EH (cell line): ENCODE measurements at regions not wholly inside any gene's neighbourhood (a gene's known extent, or its start where the extent isn't known, plus 50 kb on each side); places are given as distances from the start of the nearest gene placed in this dataset.

Experiments
- DNase-seq: peaks from one replicate; pipeline ENCODE4 v3.0.0-alpha.2; 2015; ENCODE audit warnings: low read depth

DNA sequence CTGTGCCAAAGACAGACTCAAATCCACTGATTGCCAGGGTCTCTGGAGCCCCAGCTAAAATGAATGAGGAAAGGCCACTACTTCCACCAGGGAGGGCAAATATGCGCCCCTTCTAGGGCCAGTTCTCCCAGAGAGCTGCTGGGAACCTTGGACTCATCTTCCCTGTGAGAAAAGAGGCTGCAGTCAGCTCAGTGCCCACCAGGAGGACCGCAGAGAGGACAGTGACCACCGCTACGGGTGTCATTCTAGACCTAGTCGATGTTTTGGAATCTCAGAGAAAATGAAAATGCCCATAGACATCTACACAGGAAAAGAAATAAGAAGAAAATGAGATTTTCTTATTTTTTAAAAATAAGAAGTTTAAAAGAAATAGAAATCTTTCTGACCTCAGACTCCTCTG lies 235.1 kb downstream of the UQCRFS1 start:
- DNase-seq, result peak; percentile 5

DNA sequence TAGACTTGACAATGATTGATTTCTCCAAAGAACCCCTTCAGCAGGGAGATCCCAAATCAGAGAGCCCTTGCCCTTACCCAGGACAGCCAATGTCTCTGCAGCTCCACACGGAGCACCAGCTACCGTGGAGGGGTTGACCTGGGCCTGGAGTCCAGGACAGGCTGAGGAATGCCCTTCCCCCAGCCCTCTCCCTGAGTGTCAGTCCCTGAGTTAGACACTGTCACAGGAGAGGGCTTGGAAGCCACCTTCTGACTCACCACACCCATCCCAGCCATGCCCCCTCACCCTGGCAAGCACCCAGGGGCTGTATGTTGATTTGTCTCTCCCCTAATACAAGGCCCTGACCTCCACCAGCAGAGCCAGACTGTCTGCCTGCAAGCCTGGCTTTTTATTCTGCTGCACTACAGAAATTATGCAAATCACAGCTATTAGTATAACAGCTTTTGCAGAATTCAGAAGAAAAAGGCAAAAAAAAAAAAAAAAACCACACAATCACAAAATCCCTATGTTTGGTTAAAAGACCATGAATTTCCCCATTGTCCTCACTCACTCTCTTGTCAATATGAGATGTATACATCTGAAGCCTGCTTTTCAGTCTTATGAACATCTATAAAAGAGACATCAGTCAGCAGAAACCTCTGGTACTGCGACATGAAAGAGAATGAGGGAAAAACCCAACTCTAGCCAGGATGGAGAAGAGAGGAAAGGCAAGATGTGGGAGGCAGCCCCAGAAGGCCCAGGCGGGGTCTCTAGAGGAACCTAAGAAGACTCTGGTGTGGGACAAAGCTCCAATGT lies 240.7 kb downstream of the UQCRFS1 start:
- no peak for DNase-seq

DNA sequence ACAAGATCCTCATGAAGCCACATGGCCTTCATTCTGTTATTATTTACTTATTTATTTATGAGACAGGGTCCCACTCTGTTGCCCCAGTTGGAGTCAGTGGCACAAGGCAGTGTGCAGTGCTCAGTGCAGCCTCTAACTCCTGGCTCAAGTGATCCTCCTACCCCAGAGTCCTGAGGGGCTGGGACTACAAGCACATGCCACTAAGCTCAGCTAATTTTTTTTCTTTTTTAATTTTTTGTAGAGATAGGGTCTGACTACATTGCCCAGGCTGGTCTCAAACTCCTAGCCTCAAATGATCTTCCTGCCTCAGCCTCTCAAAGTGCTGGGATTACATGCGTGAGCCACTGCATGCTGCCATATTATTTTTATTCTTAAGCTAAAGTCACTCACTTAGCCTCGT lies 241.4 kb downstream of the UQCRFS1 start:
- no peak for DNase-seq

DNA sequence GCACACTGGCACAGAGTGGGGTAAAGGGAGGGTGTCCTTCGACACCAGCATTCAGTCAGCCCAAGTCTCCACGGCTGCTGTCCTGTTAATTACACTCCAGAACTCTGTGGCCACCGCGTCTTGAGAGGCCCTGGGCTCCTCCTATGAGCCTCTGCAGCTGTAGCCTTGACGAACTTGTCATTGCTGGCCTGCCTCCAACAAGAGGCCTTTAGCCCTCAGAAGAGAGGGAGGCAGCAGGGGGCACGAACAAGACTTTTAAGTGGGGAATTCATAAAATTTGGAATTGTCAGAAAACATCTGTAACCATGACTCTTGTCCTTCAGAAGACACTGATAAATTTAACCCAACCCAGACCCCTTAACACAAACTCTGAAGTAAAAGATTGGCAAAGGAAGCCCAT lies 241.9 kb downstream of the UQCRFS1 start:
- peak; percentile 59 for DNase-seq

DNA sequence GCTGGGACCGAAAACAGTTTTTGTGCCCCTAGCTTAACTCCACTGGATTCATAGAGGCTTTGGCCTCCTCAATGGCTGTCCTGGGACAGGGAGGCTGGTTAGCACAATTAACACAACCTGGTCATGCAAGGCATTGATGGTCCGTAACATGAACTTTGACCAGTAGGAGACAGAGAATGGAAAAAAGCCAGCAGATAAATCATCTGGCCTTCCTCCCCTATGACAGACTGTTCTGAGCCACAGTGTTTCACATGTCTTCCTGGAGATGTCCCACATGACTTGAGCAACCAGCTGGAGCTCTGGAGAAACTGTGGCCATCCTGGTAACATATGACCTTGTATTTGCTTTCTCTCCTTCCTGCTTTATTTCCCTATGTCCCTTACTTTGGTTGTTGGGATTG lies 244.2 kb downstream of the UQCRFS1 start:
- DNase-seq, result no peak

DNA sequence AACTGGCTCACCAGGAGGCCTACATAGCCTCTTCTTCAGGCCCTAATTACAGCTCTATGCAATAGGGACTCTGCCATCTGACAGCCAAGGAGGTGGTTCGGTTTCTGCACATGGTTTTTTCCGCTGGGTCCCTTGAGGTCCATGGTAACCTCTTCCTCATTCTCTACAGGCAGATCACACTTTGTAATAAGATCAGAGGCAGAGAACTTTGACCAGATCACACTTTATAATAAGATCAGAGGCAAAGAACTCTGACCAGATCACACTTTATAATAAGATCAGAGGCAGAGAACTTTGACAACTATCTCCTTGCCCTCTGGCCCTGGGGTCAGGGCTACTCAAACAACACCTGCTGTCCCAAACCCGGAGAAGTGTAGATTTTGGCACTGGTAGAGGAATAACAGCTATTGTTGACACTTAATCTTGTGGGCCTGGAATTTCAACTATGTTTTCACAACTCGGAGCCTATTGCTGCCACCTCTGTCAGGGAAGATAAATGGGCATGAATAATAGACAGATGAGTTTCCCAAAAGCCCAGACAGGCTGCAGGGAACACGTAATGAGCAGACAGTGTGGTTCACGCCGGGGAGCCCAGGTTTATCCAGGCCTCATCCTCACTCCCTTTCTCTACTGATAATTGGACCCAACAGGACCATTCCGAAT lies 246.1 kb downstream of the UQCRFS1 start:
- DNase-seq, result peak; percentile 55

DNA sequence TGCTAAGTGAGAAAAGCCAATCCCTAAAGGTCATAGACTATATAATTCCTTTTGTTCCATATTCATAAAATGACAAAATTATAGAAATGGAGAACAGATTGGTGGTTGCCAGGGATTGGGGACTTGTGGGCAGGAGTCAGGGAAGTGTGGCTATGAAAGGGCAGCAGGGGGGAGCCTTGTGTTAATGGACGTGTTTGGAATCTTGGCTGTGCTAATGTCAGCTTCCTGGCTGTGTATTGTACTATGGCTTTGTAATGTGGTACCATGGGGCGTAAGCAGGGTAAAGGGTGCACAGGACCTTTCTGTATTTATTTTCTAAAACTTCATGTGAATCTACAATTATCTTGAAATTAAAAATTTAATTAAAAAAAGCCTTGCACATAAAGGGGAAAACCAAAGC lies 248.5 kb downstream of the UQCRFS1 start:
- no peak for DNase-seq

DNA sequence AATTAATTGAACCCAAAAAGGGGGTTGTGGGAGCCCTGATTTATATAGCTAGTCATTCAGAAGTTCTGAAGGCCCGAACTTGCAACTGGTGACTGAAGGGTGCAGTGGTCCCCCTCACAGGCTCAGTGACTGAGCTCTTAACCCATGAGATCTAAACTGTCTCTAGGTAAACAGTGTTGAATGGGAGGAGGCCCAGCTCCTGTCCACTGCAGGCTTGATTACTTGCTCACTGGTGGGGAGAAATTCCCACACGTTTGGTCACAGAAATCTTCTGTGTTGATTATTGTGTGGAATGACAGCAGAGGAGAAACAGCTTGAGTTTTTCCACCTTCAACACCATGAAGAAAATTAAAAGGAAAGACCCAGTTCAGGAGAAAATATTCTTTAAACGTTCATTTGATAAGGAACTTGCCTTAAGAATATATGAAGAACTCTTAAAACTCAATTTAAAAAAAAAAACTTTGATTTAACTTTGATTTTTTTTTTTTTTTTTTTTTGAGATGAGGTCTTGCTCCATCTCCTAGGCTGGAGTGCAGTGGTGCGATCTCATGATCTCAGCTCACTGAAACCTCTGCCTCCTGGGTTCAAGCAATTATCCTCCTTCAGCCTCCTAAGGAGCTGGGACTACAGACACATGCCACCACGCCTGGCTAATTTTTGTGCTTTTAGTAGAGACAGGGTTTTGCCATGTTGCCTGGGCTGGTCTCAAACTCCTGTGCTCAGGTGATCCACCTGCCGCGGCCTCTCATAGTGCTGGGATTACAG lies 249.3 kb downstream of the UQCRFS1 start:
- DNase-seq, result peak; percentile 35

DNA sequence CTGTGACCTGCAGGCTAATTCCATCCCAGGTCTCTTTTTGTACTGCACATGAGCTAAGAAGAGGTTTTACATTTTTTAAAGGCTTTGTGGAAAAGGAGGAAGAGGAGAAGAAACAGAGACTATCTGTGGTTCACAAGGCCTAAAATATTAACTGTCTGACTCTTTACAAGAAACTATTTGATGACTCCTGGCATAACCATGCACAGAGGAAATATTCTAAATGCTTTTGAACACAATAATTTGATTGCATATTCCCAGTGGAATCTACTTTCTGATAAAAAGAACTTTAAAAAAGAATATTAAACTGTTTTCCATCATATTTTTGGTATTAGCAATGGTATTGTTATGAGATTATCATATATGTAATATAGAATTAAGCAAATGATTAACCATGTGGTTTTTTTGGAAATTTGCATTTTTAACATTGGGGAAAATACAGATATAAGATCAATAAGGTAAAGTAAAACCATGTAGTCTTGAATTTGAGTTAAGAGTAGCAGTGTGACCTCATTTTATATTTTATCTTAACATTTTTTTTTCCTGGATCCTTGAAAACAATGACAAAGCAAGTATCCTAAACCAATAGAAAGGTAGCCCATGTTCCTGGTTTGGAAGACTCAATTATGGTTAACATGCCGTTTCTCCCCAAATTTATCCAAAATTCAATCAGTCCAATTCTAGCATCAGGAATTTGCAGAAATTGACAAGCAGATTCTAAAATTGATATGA lies 251.0 kb downstream of the UQCRFS1 start:
- peak; percentile 91 for DNase-seq

DNA sequence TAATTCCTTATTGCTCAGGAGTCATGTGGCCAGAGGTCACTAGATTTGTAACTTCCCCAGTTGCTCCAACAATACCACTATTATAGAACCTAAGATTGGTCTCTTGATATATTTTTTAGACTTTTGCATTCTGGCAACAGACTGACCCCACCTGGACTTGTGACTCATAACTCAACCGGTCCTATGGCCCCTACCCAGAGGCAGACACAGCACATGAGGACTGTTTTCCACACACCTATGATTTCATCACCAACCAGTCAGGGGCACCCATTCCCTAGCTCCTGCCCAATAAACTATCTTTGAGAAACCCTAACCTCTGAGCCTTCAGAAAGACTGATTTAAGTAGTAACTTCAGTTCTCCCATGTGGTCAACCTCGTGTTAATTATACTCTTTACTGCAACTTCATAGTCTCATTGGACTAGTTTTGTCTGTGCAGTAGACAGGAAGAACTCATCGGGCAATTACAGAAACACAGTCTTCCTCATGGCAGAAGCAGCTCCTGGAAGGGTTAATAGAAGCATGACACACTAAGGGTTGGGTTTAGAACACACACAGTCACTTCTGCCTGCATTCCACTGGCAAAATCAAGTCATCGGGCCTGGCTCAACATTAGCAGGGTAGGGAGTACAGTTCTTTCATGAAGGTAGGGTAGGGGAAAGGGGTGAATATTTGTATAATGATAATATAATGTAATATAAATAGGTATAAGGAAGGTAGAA lies 251.8 kb downstream of the UQCRFS1 start:
- DNase-seq, result peak; percentile 85

DNA sequence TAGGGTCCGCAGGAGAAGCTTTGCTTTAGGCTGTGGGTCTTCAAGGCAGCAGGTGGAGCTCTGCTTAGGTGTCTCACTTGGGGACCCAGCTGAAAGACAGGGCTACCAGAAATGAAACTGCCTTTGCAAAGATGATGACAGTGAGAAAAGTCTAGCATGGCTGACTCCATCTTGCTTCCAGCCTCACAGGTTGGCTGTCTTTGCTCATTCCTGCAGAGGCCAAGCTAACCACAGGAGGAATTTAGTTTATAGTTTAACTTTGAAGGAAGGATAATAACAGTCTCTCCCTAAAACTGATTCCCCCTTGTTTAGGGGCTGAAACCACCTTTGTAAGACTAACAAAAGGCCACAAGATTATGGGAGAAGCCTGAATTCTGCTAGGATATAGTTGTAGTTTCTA lies 252.4 kb downstream of the UQCRFS1 start:
- peak; percentile 41 for DNase-seq

DNA sequence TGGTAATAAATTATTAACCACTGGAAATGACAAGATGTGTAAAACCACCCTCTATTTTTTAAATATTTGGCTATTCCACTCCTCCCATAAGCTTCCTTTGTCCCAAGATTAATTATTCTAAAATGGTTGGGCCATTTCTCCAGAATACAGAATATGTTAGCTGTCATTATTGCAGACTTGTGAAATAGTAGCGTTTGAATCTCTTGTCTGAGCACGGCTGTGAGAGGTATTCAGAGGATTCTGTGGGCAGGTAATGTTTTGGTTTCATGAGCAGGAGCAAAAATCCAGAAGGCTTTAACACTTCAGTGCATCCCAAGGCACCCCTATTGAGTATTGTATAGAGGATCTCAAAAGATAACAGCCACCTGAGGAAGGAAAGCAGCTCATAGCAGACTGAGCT lies 256.0 kb downstream of the UQCRFS1 start:
- no peak for DNase-seq

DNA sequence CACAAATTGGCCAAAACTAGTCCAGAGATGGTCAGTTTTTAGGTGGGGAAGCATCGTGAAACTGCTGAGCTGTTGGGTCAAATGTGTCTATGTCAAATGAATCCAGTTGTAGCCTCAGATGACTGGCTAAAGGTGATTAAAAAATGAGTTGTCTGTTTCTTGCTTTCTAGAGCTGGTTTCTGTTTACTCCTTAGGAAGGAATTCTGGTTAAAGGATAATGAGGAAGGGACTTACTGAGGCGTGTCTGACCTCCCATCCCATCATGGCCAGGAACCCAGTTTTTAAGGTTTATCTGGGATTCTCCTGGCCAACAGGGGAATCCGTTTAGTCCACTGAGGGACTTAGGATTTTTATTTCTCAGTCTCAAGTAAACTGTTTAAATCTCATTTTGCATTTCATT lies 256.5 kb downstream of the UQCRFS1 start:
- no peak for DNase-seq

DNA sequence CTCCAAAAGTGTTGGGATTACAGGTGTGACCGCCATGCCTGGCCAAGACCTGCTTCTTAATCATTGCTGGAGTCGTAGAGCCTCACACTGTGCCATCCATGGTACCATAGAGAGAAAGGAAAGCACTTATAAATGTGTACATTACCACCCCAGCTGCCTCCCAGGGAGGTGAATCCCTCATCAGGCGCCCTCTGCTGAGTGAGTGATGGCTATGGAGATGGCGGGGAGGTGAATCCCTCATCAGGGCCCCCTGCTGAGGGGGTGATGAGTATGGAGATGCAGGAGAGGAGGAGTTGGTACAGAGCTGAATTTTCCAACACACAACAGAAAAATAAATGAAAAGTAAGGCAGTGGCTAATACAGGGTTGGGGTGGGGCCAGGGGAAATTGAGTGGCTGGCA lies 263.4 kb downstream of the UQCRFS1 start:
- no peak for DNase-seq

DNA sequence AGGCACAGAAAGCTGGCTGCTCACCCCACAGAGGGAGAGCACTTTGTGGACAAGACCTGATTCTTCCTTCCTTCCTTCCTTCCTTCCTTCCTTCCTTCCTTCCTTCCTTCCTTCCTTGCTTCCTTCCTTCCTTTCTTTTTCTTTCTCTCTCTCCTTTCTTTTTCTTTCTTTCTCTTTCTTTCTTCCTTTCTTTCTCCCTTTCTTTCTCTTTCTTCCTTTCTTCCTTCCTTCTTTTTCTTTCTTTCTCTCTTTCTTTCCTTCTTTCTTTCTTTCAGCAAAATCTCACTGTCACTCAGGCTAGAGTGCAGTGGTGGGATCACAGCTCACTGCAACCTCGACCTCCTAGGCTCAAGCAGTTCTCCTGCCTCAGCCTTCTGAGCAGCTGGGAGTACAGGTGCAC lies 263.9 kb downstream of the UQCRFS1 start:
- no peak for DNase-seq

DNA sequence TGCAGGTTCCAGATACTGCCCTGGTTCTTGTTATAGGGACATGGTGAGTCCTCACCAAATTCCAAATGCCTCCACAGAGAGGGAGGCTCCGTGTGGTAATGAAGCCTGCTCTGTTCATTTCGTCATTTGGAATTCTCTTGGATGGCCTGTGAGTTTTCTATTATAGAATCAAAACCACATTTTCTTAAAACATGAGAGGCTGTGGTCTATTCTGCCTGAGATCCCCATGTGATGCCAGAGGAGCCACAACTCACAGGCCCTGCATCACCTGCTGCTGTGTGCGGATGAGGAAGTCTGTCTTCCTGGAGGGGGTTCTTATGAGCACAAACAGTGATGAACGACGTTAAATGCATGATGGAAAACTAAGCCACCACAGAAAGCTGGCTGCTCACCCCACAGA lies 264.4 kb downstream of the UQCRFS1 start:
- peak; percentile 52 for DNase-seq

DNA sequence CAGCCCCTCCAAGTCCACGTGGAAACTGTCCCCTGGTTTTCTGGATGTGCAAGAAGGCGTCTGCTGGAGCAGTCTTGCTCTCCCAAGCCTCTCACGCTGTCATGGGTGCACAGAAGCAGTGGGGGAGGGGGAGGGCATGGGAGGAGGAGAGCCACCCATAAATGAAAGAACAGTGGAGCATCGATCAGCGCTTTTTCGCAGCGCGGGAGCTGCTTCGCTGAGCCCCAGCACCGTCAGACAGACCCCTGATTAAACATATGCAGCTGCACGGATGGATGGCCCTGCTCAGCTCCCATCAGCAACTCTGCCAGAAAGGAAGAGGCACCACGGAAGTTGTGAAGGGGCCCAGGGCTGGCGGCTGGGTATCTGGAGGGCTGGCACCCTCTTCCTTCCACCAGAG lies 264.9 kb downstream of the UQCRFS1 start:
- DNase-seq, result no peak

DNA sequence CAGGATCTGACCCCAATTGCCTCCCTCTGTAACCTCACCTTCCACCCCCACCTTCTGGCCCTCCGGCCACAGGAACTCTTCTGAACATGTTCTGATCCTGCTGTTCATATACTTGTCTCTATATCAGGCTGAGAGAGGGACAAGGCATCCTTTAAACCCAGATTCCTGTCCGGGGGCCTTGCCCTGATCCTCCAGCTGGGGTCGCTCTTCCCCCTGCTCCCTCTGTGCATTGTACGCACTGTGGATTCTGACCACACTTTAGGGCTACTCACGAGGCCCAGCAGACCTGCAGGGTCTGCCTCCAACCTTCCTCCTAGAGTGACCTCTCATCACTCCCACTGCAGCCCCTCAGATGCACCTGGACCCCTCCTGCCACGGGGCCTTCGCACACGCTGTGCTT lies 269.3 kb downstream of the UQCRFS1 start:
- DNase-seq, result no peak

DNA sequence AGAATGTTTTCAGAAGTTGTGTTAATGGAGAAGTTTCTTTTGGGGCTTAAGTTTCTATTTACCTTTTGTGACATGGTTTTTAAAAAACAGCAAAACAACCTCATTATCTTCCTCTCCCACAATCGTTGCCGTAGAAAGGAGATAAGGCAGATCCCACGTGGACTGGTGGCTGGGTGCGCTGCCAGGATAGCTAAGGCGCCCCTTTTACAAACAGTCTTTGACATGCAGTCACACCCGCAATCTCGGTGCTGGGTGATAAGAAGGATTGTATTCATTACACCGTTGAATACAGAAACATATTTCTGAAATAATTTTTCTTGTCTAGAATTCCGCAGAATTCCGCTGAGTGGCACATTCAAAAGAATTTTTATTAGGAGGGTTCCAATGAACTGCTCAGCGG lies 271.1 kb downstream of the UQCRFS1 start:
- no peak for DNase-seq

DNA sequence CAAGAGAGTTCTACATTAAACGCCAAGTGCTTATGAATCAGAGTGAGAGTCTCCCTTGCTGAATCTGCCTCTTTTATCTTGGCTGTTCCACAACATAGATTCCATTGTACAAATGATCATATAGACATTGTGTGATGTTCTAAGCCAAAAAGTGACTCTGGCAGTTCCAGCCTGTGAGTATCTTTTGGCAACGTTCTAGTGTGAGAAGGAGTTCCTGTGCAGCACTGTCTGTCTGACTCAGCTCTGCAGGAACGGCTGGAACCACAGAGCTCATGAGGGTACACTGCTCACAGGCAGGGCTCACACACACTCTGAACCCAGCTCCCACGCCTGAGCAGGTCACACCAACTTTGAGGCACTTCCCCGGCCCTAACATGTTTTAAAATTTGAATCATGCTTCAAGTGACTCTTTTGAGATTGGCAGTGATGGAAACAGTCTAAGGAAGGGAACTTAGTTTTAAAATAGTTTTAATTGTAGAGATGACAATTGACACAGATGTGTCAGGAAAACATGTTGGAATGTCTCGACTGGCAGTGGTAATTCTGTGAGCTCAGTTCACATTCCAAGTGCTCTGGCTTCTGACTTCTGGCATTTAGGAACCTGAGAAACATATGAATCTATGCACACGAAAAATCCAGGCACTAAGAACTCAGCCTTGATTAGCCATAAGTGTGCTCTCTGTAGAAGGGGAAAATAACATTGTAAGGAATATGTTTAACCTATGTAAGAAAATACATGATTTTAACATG lies 272.0 kb downstream of the UQCRFS1 start:
- DNase-seq, result peak; percentile 94

DNA sequence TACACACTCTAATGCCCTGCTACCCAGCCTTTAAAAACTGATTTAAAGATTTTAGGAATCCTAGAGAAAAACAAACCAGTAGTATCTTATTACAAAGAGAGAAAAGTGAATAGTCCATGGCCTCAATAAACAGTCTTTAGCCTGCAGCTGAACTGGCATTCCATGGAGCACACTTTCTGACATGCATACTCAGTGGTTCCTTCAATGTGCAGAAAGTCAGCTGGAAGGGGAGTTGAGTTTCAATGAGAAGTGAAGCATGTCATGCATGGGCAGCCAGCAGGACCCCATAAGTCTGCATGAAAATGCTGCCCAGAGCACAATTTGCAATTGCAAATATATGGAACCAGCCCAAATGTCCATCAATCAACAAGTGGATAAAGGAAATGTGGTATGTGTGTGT lies 273.7 kb downstream of the UQCRFS1 start:
- DNase-seq, result no peak
